HG03460 (cell line): ENCODE measurements at regions not wholly inside any gene's neighbourhood (a gene's known extent, or its start where the extent isn't known, plus 50 kb on each side); places are given as distances from the start of the nearest gene placed in this dataset.
A peak's percentile ranks its signal among the peaks of the same experiment; 100 is the strongest.

Experiments
- ATAC-seq: cut with Tn5 transposase; IDR thresholded peaks from one replicate; pipeline ENCODE4 v1.9.1; 2021; ENCODE audit not compliant: unreplicated experiment

DNA sequence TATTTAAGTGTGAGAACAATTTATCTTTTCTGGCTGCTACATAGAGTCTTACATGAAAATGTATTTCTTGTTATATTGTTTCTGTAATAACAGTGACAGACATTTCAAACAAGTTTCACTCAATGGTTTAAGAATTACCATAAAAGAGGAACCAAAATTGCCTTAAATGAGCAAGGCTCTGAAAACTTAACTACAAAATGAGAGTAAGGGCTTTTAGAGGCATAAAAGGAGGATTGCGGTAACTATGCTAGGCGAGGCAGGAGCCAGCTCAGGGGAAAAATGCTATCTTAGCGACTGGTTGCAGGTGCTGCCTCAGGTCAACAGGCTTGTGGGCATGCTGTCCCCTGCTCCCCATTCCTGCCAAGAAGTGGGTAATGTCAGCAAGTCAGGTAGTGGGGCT, 81.7 kb upstream of the MSI2 start:
- ATAC-seq = peak; percentile 75

DNA sequence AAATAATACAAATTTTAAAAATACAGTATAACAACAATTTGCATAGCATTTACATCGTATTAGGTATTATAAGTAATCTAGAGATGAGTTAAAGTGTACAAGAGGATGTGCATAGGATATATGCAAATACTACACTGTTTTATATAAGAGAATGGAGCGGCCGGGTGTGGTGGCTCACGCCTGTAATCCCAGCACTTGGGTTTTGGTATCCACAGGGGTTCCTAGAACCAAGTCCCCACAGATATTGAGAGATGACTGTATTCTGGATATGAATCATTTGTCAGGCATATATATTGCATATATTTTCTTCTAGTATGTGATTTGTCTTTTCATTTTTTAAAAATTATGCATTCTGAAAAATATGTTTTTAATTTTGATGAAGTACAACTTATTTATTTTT, 77.5 kb upstream of the MSI2 start:
- ATAC-seq = no peak

DNA sequence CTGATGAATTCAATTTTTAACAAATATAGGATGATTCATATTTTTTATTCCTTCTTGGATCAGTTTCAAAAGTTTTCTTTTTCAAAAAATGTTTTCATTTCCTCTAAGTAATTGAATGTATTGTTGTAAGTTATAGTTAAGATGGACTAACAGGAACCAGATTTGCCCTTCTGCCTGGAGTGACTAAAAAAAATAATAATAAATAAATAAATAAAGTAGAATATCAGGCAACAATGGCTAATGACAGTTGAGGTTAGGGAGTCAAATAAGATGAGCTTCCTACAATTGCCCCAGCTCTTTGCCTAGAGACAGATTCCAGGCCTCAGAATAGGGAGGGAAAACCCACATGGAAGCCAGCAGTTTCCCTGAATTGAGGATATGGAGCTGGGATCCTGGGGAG, 73.7 kb upstream of the MSI2 start:
- ATAC-seq = no peak

DNA sequence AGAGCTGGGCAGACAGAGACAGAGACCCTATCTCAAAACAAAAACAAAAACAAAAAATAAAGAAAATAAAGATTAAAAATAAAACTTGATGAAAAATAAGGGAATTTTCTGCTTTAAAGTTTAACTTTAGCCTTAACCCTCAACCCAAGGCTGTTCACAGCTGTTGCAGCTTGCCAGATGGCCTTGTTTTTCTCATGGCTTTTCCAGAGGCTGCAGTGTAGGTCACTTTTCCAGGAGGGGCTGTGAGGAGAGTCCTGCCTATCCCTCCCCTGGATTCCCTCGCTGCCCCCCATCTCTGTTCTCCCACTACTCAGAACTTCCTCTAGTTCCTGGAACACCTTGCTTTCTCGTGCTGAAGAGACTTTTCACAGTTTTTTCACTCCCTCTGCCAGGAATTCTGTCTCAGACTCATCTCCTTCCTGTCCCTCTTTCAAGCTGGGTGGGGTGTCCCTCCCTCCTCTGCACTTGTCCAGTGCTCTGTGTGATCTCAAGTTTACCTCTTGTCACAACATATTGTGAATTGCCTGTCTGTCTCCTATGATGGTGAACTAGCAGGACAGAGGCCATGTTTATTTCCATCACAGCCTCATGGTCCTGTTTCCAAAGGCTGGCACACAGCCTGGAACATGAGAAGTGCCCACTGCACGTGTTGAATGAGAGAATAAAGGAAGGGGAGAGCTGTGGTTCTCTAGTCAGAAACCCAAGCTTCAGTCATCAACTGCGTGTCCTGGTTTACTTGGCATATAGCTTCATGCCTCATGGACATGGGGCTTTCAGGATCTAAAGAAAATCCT, 69.9 kb upstream of the MSI2 start:
- ATAC-seq = no peak

DNA sequence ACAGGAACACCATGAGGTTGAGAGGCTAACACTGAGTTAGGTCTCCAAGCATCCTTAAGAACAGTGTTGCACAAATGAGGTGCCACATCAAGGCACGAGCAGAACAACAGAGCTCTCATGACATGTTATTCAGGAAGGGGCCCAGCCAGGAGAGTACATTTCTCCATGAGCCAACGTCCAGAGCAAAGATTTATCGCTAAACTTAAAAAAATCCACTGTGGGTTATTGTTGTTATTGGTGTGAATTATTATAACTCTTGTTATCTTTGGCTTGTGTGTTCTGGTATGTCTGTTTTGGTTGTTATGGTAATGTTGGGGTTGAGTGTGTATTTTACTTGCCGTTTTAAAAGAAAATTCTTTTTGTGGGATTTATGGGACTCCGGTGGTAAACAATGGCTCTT, 68.9 kb upstream of the MSI2 start:
- no peak for ATAC-seq

DNA sequence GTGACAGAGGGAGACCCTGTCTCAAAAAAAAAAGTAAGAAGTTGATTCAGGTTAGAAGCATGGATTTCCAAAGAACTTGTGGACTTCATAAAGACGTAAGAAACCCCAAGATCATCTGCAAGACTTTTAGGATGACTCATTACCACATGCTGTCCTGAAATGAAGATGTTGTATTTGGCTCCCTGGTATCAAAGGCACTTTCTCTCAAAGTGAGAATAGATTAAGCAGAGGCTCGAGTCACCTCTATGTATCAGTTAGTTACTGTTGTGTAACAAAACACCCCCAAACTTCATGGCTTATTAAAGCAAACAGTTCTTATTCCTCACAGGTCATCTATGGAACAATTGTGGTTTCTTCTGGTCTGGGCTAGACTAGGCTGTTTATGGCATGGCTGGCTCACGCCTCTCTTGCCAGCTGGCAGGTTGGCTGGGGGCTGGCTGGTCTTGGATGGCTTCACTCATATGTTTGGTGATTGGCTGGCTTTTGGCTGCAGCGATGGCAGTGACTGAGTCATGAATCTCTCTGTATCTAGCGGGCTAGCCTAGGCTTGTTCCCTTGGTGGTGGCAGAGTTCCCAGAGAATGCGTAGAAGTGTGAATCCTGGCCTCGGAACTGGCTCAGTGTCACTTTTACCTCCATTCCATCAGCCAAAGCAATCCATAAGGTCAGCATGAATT, 60.4 kb upstream of the MSI2 start:
- ATAC-seq = no peak

DNA sequence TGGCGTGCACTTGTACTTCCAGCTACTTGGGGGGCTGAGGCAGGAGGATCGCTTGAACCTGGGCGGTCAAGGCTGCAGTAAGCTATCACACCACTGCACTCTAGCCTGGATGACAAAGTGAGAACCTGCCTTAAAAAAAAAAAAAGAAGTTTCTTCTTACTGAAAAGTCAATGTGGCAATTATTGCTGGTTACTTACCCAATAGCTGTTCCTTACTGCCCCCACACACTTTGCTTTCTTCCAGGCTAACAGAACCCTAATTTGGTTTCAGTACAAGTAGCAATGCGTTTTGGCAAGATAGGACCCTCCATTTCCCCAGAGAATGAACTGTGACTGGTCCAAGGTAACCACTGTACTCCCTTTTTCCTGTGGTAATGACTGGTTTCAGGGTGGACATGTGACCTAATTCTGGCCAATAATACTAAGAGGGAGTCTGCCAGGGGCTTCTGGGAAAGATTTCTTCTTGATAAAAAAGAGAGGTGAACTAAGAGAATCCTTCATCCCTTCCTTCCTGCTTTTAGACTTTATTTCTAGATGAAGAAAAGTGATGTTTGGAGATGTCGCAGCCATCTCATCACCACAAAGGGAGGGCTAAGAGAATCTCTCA, 58.8 kb upstream of the MSI2 start:
- no peak for ATAC-seq

DNA sequence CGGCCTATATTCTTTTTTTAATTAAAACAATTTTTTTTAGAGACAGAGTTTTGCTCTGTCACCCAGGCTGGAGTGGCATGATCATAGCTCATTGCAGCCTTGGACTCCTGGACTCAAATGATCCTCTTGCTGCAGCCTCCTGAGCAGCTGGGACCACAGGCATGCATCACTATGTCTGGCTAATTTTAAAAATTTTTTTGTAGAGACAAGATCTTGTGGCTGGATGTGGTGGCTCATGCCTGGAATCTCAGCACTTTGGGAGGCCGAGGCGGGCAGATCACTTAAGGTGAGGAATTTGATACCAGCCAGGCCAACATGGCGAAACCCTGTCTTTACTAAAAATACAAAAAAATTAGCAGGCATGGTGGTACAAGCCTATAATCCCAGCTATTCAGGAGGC, 54.8 kb upstream of the MSI2 start:
- ATAC-seq = no peak

DNA sequence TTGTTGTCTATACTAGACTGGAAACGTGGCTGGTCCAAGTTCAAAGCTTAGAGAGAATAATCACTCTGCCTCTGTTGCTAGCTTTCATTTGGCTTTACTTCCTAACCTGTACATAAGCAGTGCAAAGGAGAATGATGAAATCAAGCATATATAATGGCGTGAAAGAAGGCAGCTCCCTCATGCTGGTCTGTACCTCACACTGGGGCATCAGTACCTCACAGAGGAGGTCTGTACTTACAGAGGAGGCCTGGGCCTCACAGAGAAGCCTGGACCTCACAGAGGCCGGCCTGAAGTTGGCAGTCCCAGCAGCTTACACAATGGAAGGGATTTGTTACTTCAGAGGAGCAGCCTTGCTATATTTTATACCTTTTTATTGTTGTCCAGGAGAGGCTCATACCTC, 53.3 kb upstream of the MSI2 start:
- no peak for ATAC-seq
